Endothelial cell of umbilical vein (primary cell): ENCODE measurements at regions not wholly inside any gene's neighbourhood (a gene's known extent, or its start where the extent isn't known, plus 50 kb on each side); places are given as distances from the start of the nearest gene placed in this dataset.

Experiments used
- BruUV-seq: library from RNA; stranded (reverse); fragments of 400-500 nt; replicated peaks from 2 replicates; lab custom pipeline; 2021; lab: Mats Ljungman, UMichigan
- CTCF ChIA-PET: fragments of 300-600, 350-600 bp; sonication (Branson Sonifier 250); formaldehyde crosslinking; loops from one replicate; lab custom pipeline; 2021; ENCODE audit warnings: antibody characterized with exemption, inconsistent platforms; lab: Charles Lee
- POLR2A ChIA-PET: fragments of 300-600, 350-600 bp; sonication (Branson Sonifier 250); formaldehyde crosslinking; loops from one replicate; lab custom pipeline; 2021; ENCODE audit warnings: antibody characterized with exemption, inconsistent platforms; lab: Charles Lee
- DNase-seq: peaks from one replicate; pipeline ENCODE4 v3.0.0-alpha.2; 2011; ENCODE audit warnings: low read depth, low spot score
- FAIRE-seq: peaks from 2 replicates; lab custom pipeline; 2011; peaks lifted over from hg19 to GRCh38; lab: Jason Lieb, UNC
- H2AFZ ChIP-seq: 2 replicates; pipeline ENCODE4 v1.6.0; 2012; ENCODE audit warnings: low read depth, low read length, control low read depth, inconsistent platforms
- H3K27ac ChIP-seq: 2 replicates; pipeline ENCODE4 v1.5.1; 2011; ENCODE audit warnings: low read depth, mild to moderate bottlenecking, control low read depth, low read length, moderate library complexity; ENCODE audit not compliant: insufficient read depth
- H3K27me3 ChIP-seq, 2 experiments: 2 replicates each; pipeline versions ENCODE4 v1.6.0 to v1.6.1; 2011; ENCODE audit warnings: low read length in 2 of 2, mixed read lengths in 1 of 2; ENCODE audit not compliant: control insufficient read depth in 2 of 2, insufficient read depth in 2 of 2
- H3K36me3 ChIP-seq, 2 experiments: 2 replicates in 1 of 2; 3 replicates in 1 of 2; pipeline ENCODE4 v1.5.1; 2011; ENCODE audit warnings: low read length in 2 of 2, mild to moderate bottlenecking in 1 of 2, moderate library complexity in 1 of 2; ENCODE audit not compliant: control insufficient read depth in 2 of 2, insufficient read depth in 2 of 2; ENCODE audit errors: extremely low read depth in 1 of 2
- H3K4me1 ChIP-seq: 3 replicates; pipeline ENCODE4 v1.5.1; 2011; ENCODE audit warnings: mild to moderate bottlenecking, low read length; ENCODE audit not compliant: control insufficient read depth, insufficient read depth; ENCODE audit errors: extremely low read depth
- H3K4me2 ChIP-seq: 2 replicates; pipeline ENCODE4 v1.6.1; 2011; ENCODE audit warnings: low read length, control low read depth, mixed read lengths; ENCODE audit not compliant: insufficient read depth
- H3K4me3 ChIP-seq, 3 experiments: fragments of 200-600 bp in 1 of 3; sonication (generic), shearing (Covaris generic) in 1 of 3; replicated peaks in 1 of 3; 2 replicates each; pipeline ENCODE4 v1.5.1; 2011 to 2016; ENCODE audit warnings: control low read depth in 3 of 3, low read length in 3 of 3, mild to moderate bottlenecking in 2 of 3, inconsistent platforms in 1 of 3, low read depth in 1 of 3, moderate library complexity in 1 of 3; ENCODE audit not compliant: insufficient read depth in 1 of 3
- H3K79me2 ChIP-seq: 2 replicates; pipeline ENCODE4 v1.6.0; 2012; ENCODE audit warnings: low read length, inconsistent platforms; ENCODE audit not compliant: control insufficient read depth, insufficient read depth
- H3K9ac ChIP-seq: replicated peaks from 2 replicates; pipeline ENCODE3; 2011; ENCODE audit warnings: low read length, control low read depth; ENCODE audit not compliant: insufficient read depth; ENCODE audit errors: extremely low read depth
- H3K9me1 ChIP-seq: replicated peaks from 3 replicates; pipeline ENCODE4 v1.6.0; 2011; ENCODE audit warnings: mild to moderate bottlenecking, low read length; ENCODE audit not compliant: control insufficient read depth, insufficient read depth; ENCODE audit errors: extremely low read depth
- H3K9me3 ChIP-seq: replicated peaks from 2 replicates; pipeline ENCODE4 v1.5.1; 2012; ENCODE audit warnings: low read length, inconsistent platforms; ENCODE audit not compliant: control insufficient read depth, insufficient read depth
- H4K20me1 ChIP-seq: replicated peaks from 2 replicates; pipeline ENCODE3; 2011; ENCODE audit warnings: mild to moderate bottlenecking, low read length; ENCODE audit not compliant: control insufficient read depth, insufficient read depth; ENCODE audit errors: extremely low read depth
- CTCF ChIP-seq, 2 donors: IDR thresholded peaks; 1 replicate in 1 of 2; 2 replicates in 1 of 2; pipeline ENCODE4 v1.5.1; 2011; ENCODE audit warnings: low read length in 2 of 2, mild to moderate bottlenecking in 2 of 2, moderate library complexity in 2 of 2, control low read depth in 1 of 2, inconsistent platforms in 1 of 2, low read depth in 1 of 2; ENCODE audit not compliant: insufficient read depth in 1 of 2; ENCODE audit errors: extremely low read depth in 1 of 2
- EZH2 ChIP-seq: IDR thresholded peaks from 2 replicates; pipeline ENCODE4 v1.6.1; 2012; ENCODE audit warnings: borderline replicate concordance, low read depth, mild to moderate bottlenecking, moderate library complexity, low read length, inconsistent platforms; ENCODE audit not compliant: severe bottlenecking
- GATA2 ChIP-seq: IDR thresholded peaks from 2 replicates; pipeline ENCODE4 v1.7.0; 2011; ENCODE audit warnings: low read depth, mild to moderate bottlenecking, moderate library complexity, mixed read lengths, low read length; ENCODE audit not compliant: insufficient read length, insufficient read depth
- JUN ChIP-seq: IDR thresholded peaks from 2 replicates; pipeline ENCODE4 v1.6.1; 2011; ENCODE audit warnings: borderline replicate concordance, low read depth; ENCODE audit not compliant: insufficient read length, insufficient read depth
- POLR2A ChIP-seq: IDR thresholded peaks from 2 replicates; pipeline ENCODE4 v1.6.1; 2012; ENCODE audit warnings: low read depth, mild to moderate bottlenecking, control low read depth, low read length
- POLR2AphosphoS5 ChIP-seq: IDR thresholded peaks from 2 replicates; pipeline ENCODE4 v1.6.1; 2012; ENCODE audit warnings: low read depth, mild to moderate bottlenecking, control low read depth, low read length, moderate library complexity; ENCODE audit not compliant: insufficient read depth
- dilution Hi-C: fragments of 300-500 bp; cut with MboI; formaldehyde crosslinking; loops from one replicate; pipeline ENCODE4 v1.15.0; 2019; ENCODE audit warnings: low sequenced_read_pairs; ENCODE audit not compliant: extremely low pct_ligation_motif_present
- intact Hi-C: fragments of 100-400 bp; cut with micrococcal nuclease; formaldehyde crosslinking; loops from one replicate; pipeline ENCODE4 v1.10.0; 2022
- TF ChIP-seq, protein P1 (sequence below): IDR thresholded peaks from 2 replicates; pipeline ENCODE4 v1.6.1; 2011; ENCODE audit not compliant: insufficient read depth, insufficient read length

GRCh38 chr5:52626312-52626711 is 161.4 kb upstream of the ITGA1 start:
- Histone ChIP-seq H3K4me3 (no peak overlapping the region), H4K20me1 (no peaks in the 10 kb centered on the region), H3K79me2 (no peaks in the 10 kb centered on the region), H3K4me1 (no peaks in the 10 kb centered on the region), H3K36me3 (no peaks in the 10 kb centered on the region), H3K27me3 (no peaks in the 10 kb centered on the region), H3K9me3 (no peaks in the 10 kb centered on the region), H3K27ac (no peak overlapping the region), H3K9me1 (no peaks in the 10 kb centered on the region), H3K4me2 (no peak overlapping the region), H3K9ac (no peak overlapping the region), H2AFZ (no peak overlapping the region)
- DNase-seq (no peak), FAIRE-seq (no peak)
- POLR2A ChIA-PET = interaction anchor here (0.6 kb wide), 1 partner anchor 1684 kb away, joined by 3 read pairs; the partner anchor contains the start of gene ARL15
- dilution Hi-C loops (no loop called here), intact Hi-C loops (no loop called here)
- BruUV-seq = no TSS peak
- CTCF ChIA-PET = no interaction called here
- TF ChIP-seq GATA2 (no peak), CTCF (IDR thresholded peaks at IDR 0.05; ENCODE audit: extremely low read depth in 1 of 2, insufficient read depth in 1 of 2, low read depth in 1 of 2, low read length in 2 of 2) (no peak), JUN (no peak), EZH2 (no peak), POLR2AphosphoS5 (no peak), POLR2A (no peak)
- TF ChIP-seq, protein P1, sequence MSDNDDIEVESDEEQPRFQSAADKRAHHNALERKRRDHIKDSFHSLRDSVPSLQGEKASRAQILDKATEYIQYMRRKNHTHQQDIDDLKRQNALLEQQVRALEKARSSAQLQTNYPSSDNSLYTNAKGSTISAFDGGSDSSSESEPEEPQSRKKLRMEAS = no peak
